Fibroblast of lung (primary cell): ENCODE measurements at regions not wholly inside any gene's neighbourhood (a gene's known extent, or its start where the extent isn't known, plus 50 kb on each side); places are given as distances from the start of the nearest gene placed in this dataset.

Experiments
- EZH2 ChIP-seq: IDR thresholded peaks from 2 replicates; pipeline ENCODE4 v1.5.1; 2012; ENCODE audit warnings: low read length, control low read depth, mild to moderate bottlenecking; ENCODE audit errors: missing control alignments
- TF ChIP-seq, protein P1 (sequence below), 2 donors: IDR thresholded peaks in 1 of 2; conservative IDR thresholded peaks in 1 of 2; 1 replicate in 1 of 2; 2 replicates in 1 of 2; pipeline ENCODE4 v1.5.1; 2011 to 2012; ENCODE audit warnings: low read length in 2 of 2, control low read depth in 1 of 2, inconsistent platforms in 1 of 2, low read depth in 1 of 2, mild to moderate bottlenecking in 1 of 2

DNA sequence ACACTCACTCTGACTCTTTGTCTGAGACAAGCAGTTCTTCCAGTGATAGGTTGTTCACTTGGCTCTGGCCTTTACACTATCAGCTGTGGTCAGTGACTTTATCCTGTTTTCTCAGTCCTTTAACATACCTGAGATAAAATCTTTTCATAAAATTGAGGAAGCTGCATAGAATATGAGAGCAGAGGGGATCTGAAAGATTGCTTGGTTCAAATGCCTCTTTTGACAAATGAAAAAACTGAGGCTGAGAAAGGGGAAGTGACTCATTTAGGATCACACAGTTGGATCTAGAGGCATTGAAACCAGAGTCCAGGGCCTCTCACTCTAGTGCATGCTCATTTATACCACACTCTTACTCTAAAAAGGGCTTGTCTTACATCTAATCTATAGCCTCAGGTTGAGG is 277.0 kb upstream of the TBX18 start:
- TF ChIP-seq, protein P1, sequence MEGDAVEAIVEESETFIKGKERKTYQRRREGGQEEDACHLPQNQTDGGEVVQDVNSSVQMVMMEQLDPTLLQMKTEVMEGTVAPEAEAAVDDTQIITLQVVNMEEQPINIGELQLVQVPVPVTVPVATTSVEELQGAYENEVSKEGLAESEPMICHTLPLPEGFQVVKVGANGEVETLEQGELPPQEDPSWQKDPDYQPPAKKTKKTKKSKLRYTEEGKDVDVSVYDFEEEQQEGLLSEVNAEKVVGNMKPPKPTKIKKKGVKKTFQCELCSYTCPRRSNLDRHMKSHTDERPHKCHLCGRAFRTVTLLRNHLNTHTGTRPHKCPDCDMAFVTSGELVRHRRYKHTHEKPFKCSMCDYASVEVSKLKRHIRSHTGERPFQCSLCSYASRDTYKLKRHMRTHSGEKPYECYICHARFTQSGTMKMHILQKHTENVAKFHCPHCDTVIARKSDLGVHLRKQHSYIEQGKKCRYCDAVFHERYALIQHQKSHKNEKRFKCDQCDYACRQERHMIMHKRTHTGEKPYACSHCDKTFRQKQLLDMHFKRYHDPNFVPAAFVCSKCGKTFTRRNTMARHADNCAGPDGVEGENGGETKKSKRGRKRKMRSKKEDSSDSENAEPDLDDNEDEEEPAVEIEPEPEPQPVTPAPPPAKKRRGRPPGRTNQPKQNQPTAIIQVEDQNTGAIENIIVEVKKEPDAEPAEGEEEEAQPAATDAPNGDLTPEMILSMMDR (conservative IDR thresholded peaks at IDR 0.05 in 1 of 2, IDR thresholded peaks at IDR 0.05 in 1 of 2; ENCODE audit: low read depth in 1 of 2, low read length in 2 of 2): no peak
- TF ChIP-seq EZH2: no peak
